Erythroblast (primary cell): ENCODE measurements at regions not wholly inside any gene's neighbourhood (a gene's known extent, or its start where the extent isn't known, plus 50 kb on each side); places are given as distances from the start of the nearest gene placed in this dataset.

Experiments
- DNase-seq, 2 experiments: peaks; one replicate each; lab custom pipeline; 2025; lab: John Stamatoyannopoulos, UW
- GATA1 ChIP-seq: IDR thresholded peaks from 2 replicates; pipeline ENCODE4 v1.6.1; 2011; ENCODE audit warnings: low read depth, mild to moderate bottlenecking, control low read depth, low read length, moderate library complexity
- POLR2A ChIP-seq: IDR thresholded peaks from 2 replicates; pipeline ENCODE4 v1.6.1; 2011; ENCODE audit warnings: mild to moderate bottlenecking, low read length

- no peak for DNase-seq
- no peak for TF ChIP-seq GATA1
- no peak for TF ChIP-seq POLR2A
These were observed 318.7 kb upstream of the UBE2E3 start for GRCh38 chr2:180661686-180662030.

GRCh38 chr2:180660881-180661685 lies 319.3 kb upstream of the UBE2E3 start:
- no peak for DNase-seq
- TF ChIP-seq GATA1, result no peak
- no peak for TF ChIP-seq POLR2A

GRCh38 chr2:180660207-180660606 lies 320.2 kb upstream of the UBE2E3 start:
- no peak for TF ChIP-seq POLR2A
- no peak for TF ChIP-seq GATA1

GRCh38 chr2:180657054-180657453 lies 323.4 kb upstream of the UBE2E3 start:
- no peak for DNase-seq
- no peak for TF ChIP-seq POLR2A
- TF ChIP-seq GATA1, result no peak

More at GRCh38 chr2:180660207-180660606, 320.2 kb upstream of the UBE2E3 start:
- DNase-seq, result no peak

GRCh38 chr2:180656455-180656847 lies 324.0 kb upstream of the UBE2E3 start:
- DNase-seq, result no peak
- TF ChIP-seq POLR2A, result no peak
- TF ChIP-seq GATA1, result no peak

GRCh38 chr2:180655842-180656454 lies 324.5 kb upstream of the UBE2E3 start:
- DNase-seq, result no peak
- TF ChIP-seq GATA1 (no peak), POLR2A (no peak)

- DNase-seq, result no peak
- TF ChIP-seq POLR2A (no peak), GATA1 (no peak)
These were observed 325.0 kb upstream of the UBE2E3 start for GRCh38 chr2:180655393-180655792.

GRCh38 chr2:180653481-180653880 lies 326.9 kb upstream of the UBE2E3 start:
- TF ChIP-seq GATA1 (no peak), POLR2A (no peak)

GRCh38 chr2:180652794-180653193 lies 327.6 kb upstream of the UBE2E3 start:
- TF ChIP-seq GATA1 (no peak), POLR2A (no peak)
- no peak for DNase-seq

More at GRCh38 chr2:180653481-180653880, 326.9 kb upstream of the UBE2E3 start:
- no peak for DNase-seq

- TF ChIP-seq GATA1 (no peak), POLR2A (no peak)
These were observed 328.8 kb upstream of the UBE2E3 start for GRCh38 chr2:180651596-180651995.

GRCh38 chr2:180647621-180648020 lies 332.8 kb upstream of the UBE2E3 start:
- TF ChIP-seq GATA1 (no peak), POLR2A (no peak)
- no peak for DNase-seq

More at GRCh38 chr2:180651596-180651995, 328.8 kb upstream of the UBE2E3 start:
- DNase-seq, result no peak

GRCh38 chr2:180647221-180647620 lies 333.2 kb upstream of the UBE2E3 start:
- no peak for DNase-seq
- TF ChIP-seq POLR2A (no peak), GATA1 (no peak)

GRCh38 chr2:180646756-180647155 lies 333.6 kb upstream of the UBE2E3 start:
- TF ChIP-seq GATA1 (no peak), POLR2A (no peak)
- DNase-seq, result no peak

GRCh38 chr2:180644709-180645108 lies 335.7 kb upstream of the UBE2E3 start:
- no peak for DNase-seq
- no peak for TF ChIP-seq POLR2A
- TF ChIP-seq GATA1, result no peak

GRCh38 chr2:180630756-180631155 lies 349.6 kb upstream of the UBE2E3 start:
- TF ChIP-seq POLR2A (no peak), GATA1 (no peak)
- DNase-seq, result no peak
